ENCODE measurements at regions not wholly inside any gene's neighbourhood (a gene's known extent, or its start where the extent isn't known, plus 50 kb on each side); places are given as distances from the start of the nearest gene placed in this dataset.

DNA sequence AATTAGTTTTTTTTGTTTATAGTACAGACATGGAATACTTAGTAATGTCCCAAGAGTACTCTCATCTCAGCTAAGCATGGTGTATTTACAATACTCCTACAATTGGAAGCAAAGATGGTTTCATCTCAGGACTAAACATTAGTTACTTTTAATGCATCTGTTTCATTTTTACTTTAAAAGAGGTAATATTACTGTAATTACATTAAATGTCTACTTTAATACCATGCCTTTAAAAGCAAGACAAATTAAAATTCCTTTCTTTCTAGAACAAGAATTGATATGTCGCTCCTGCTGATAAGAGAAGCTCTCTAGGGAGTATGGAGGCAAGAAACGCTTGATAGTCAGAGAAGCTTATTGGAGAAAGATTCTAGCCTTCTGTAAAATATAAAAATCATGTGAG, 284.9 kb upstream of the ADAMTS5 start:
- TF ChIP-seq, protein P1, sequence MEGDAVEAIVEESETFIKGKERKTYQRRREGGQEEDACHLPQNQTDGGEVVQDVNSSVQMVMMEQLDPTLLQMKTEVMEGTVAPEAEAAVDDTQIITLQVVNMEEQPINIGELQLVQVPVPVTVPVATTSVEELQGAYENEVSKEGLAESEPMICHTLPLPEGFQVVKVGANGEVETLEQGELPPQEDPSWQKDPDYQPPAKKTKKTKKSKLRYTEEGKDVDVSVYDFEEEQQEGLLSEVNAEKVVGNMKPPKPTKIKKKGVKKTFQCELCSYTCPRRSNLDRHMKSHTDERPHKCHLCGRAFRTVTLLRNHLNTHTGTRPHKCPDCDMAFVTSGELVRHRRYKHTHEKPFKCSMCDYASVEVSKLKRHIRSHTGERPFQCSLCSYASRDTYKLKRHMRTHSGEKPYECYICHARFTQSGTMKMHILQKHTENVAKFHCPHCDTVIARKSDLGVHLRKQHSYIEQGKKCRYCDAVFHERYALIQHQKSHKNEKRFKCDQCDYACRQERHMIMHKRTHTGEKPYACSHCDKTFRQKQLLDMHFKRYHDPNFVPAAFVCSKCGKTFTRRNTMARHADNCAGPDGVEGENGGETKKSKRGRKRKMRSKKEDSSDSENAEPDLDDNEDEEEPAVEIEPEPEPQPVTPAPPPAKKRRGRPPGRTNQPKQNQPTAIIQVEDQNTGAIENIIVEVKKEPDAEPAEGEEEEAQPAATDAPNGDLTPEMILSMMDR (conservative IDR thresholded peaks at IDR 0.05 in 1 of 2, IDR thresholded peaks at IDR 0.05 in 1 of 2; ENCODE audit: extremely low read depth in 1 of 2, insufficient read depth in 1 of 2, low read depth in 1 of 2, low read length in 2 of 2) = no peak
- no peak for TF ChIP-seq EZH2 (IDR thresholded peaks at IDR 0.05; ENCODE audit: borderline replicate concordance, low read length)
